H9 (cell line): ENCODE measurements at regions not wholly inside any gene's neighbourhood (a gene's known extent, or its start where the extent isn't known, plus 50 kb on each side); places are given as distances from the start of the nearest gene placed in this dataset.

ENCODE experiments used
- DNase-seq: peaks from one replicate; pipeline ENCODE4 v3.0.0-alpha.2; 2017
- H2AFZ ChIP-seq: one replicate; pipeline ENCODE4 v1.6.1; 2013; ENCODE audit warnings: mild to moderate bottlenecking, low read length, control low read depth, moderate library complexity
- H2AK5ac ChIP-seq: 2 replicates; pipeline ENCODE4 v1.6.1; 2013; ENCODE audit warnings: low read length, control low read depth, mixed read lengths; ENCODE audit not compliant: insufficient read length
- H2BK120ac ChIP-seq: one replicate; pipeline ENCODE4 v1.6.1; 2013; ENCODE audit warnings: low read depth, mild to moderate bottlenecking, low read length, control low read depth, inconsistent platforms; ENCODE audit not compliant: poor library complexity, severe bottlenecking
- H2BK12ac ChIP-seq: 2 replicates; pipeline ENCODE4 v1.6.1; 2013; ENCODE audit warnings: low read length, control low read depth, mixed read lengths, low read depth; ENCODE audit not compliant: insufficient read length
- H2BK15ac ChIP-seq: 2 replicates; pipeline ENCODE4 v1.6.1; 2013; ENCODE audit warnings: low read depth, low read length, control low read depth
- H2BK20ac ChIP-seq: one replicate; pipeline ENCODE4 v1.6.1; 2013; ENCODE audit warnings: low read depth, mild to moderate bottlenecking, low read length, control low read depth, inconsistent platforms; ENCODE audit not compliant: poor library complexity, severe bottlenecking
- H2BK5ac ChIP-seq: 2 replicates; pipeline ENCODE4 v1.6.1; 2013; ENCODE audit warnings: low read length, control low read depth, mixed read lengths; ENCODE audit not compliant: insufficient read length
- H3K14ac ChIP-seq: 2 replicates; pipeline ENCODE4 v1.6.1; 2013; ENCODE audit warnings: low read length, control low read depth; ENCODE audit not compliant: insufficient read depth
- H3K18ac ChIP-seq: 2 replicates; pipeline ENCODE4 v1.6.1; 2013; ENCODE audit warnings: low read depth, mild to moderate bottlenecking, mixed read lengths, low read length, control low read depth; ENCODE audit not compliant: insufficient read length
- H3K23ac ChIP-seq: 2 replicates; pipeline ENCODE4 v1.6.1; 2013; ENCODE audit warnings: low read length, control low read depth, mixed read lengths, low read depth; ENCODE audit not compliant: insufficient read length
- H3K23me2 ChIP-seq: 2 replicates; pipeline ENCODE4 v1.6.1; 2013; ENCODE audit warnings: low read depth, mild to moderate bottlenecking, mixed read lengths, low read length, control low read depth; ENCODE audit not compliant: insufficient read length, poor library complexity, severe bottlenecking
- H3K27ac ChIP-seq: 2 replicates; pipeline ENCODE4 v1.5.1; 2013; ENCODE audit warnings: low read length, control low read depth, mixed read lengths, low read depth; ENCODE audit not compliant: insufficient read length
- H3K27me3 ChIP-seq: 2 replicates; pipeline ENCODE4 v1.6.1; 2013; ENCODE audit warnings: low read length, control low read depth, inconsistent platforms; ENCODE audit not compliant: insufficient read depth
- H3K4ac ChIP-seq: 2 replicates; pipeline ENCODE4 v1.6.1; 2013; ENCODE audit warnings: low read depth, mild to moderate bottlenecking, control low read depth, inconsistent platforms, low read length, moderate library complexity
- H3K4me1 ChIP-seq: 2 replicates; pipeline ENCODE4 v1.6.1; 2013; ENCODE audit warnings: low read length, control low read depth, inconsistent platforms; ENCODE audit not compliant: insufficient read depth
- H3K4me2 ChIP-seq: 2 replicates; pipeline ENCODE4 v1.6.1; 2013; ENCODE audit warnings: low read length, control low read depth, mixed read lengths; ENCODE audit not compliant: insufficient read length, insufficient read depth
- H3K56ac ChIP-seq: 2 replicates; pipeline ENCODE4 v1.6.1; 2013; ENCODE audit warnings: low read depth, mild to moderate bottlenecking, mixed read lengths, low read length, control low read depth; ENCODE audit not compliant: insufficient read length
- H3K79me1 ChIP-seq: 2 replicates; pipeline ENCODE4 v1.6.1; 2013; ENCODE audit warnings: low read depth, mild to moderate bottlenecking, moderate library complexity, low read length, control low read depth, inconsistent platforms; ENCODE audit not compliant: insufficient read depth, poor library complexity, severe bottlenecking
- H3K79me2 ChIP-seq: 2 replicates; pipeline ENCODE4 v1.6.1; 2013; ENCODE audit warnings: low read length, control low read depth, inconsistent platforms; ENCODE audit not compliant: insufficient read depth
- H3K9ac ChIP-seq: 2 replicates; pipeline ENCODE4 v1.6.1; 2013; ENCODE audit warnings: low read length, control low read depth, mixed read lengths; ENCODE audit not compliant: insufficient read length; ENCODE audit errors: extremely low read depth
- H3K9me3 ChIP-seq: one replicate; pipeline ENCODE4 v1.6.1; 2013; ENCODE audit warnings: low read depth, low read length, inconsistent platforms; ENCODE audit not compliant: control insufficient read depth
- H3T11ph ChIP-seq: one replicate; pipeline ENCODE4 v1.6.1; 2013; ENCODE audit warnings: mild to moderate bottlenecking, low read length, control low read depth, inconsistent platforms
- H4K20me1 ChIP-seq: one replicate; pipeline ENCODE4 v1.6.1; 2013; ENCODE audit not compliant: control insufficient read depth, insufficient read length, insufficient read depth
- H4K5ac ChIP-seq: 2 replicates; pipeline ENCODE4 v1.6.1; 2013; ENCODE audit warnings: low read depth, mild to moderate bottlenecking, mixed read lengths, low read length, control low read depth; ENCODE audit not compliant: insufficient read length
- H4K8ac ChIP-seq: replicated peaks from 2 replicates; pipeline ENCODE4 v1.6.1; 2013; ENCODE audit warnings: low read length, control low read depth, mixed read lengths, low read depth; ENCODE audit not compliant: insufficient read length
- H4K91ac ChIP-seq: 2 replicates; pipeline ENCODE4 v1.6.1; 2013; ENCODE audit warnings: low read depth, mild to moderate bottlenecking, moderate library complexity, mixed read lengths, low read length, control low read depth; ENCODE audit not compliant: insufficient read length
- H3K27ac Mint-ChIP-seq, 3 experiments: 2 replicates in 2 of 3; 3 replicates in 1 of 3; pipeline ENCODE4 v1.8.0; 2020 to 2021; ENCODE audit warnings: mixed read lengths in 3 of 3, mild to moderate bottlenecking in 1 of 3, moderate library complexity in 1 of 3
- H3K27me3 Mint-ChIP-seq: 2 replicates; pipeline ENCODE4 v1.8.0; 2021; ENCODE audit warnings: low read depth, mild to moderate bottlenecking, moderate library complexity, mixed read lengths
- H3K36me3 Mint-ChIP-seq, 3 experiments: 2 replicates in 2 of 3; 3 replicates in 1 of 3; pipeline ENCODE4 v1.8.0; 2020 to 2021; ENCODE audit warnings: low read depth in 3 of 3, mixed read lengths in 3 of 3; ENCODE audit not compliant: insufficient read depth in 1 of 3
- H3K4me1 Mint-ChIP-seq, 2 experiments: 2 replicates each; pipeline ENCODE4 v1.8.0; 2020; ENCODE audit warnings: mixed read lengths in 2 of 2
- H3K4me3 Mint-ChIP-seq, 2 experiments: 2 replicates in 1 of 2; 3 replicates in 1 of 2; pipeline ENCODE4 v1.8.0; 2020 to 2021; ENCODE audit warnings: mild to moderate bottlenecking in 2 of 2, mixed read lengths in 2 of 2, moderate library complexity in 1 of 2
- H3K9me3 Mint-ChIP-seq, 2 experiments: 2 replicates in 1 of 2; 3 replicates in 1 of 2; pipeline ENCODE4 v1.8.0; 2020; ENCODE audit warnings: mild to moderate bottlenecking in 2 of 2, mixed read lengths in 2 of 2, moderate library complexity in 1 of 2
- WGBS: extraction: QIAGEN DNeasy Blood & Tissue Kit; methylation state at CpG from one replicate; pipeline ENCODE4 v1.1.7; 2013; ENCODE audit warnings: missing lambda C conversion rate, low lambda C conversion rate, mixed read lengths; ENCODE audit not compliant: insufficient read length; ENCODE audit errors: extremely low coverage; 5-methylcytosine and 5-hydroxymethylcytosine counted together
- TF ChIP-seq, protein P1 (sequence below): fragments of 200-600 bp; sonication (generic); conservative IDR thresholded peaks from 3 replicates; pipeline ENCODE4 v1.8.0; 2021; ENCODE audit warnings: antibody characterized with exemption, mild to moderate bottlenecking

GRCh38 chr16:10322723-10323527, 62.9 kb upstream of the ATF7IP2 start:
- Histone ChIP-seq H3K79me1 (no peaks in the 10 kb centered on the region), H2BK20ac (no peak overlapping the region), H3K27ac (no peak overlapping the region), H2BK15ac (no peak overlapping the region), H3K23me2 (no peaks in the 10 kb centered on the region), H4K91ac (no peak overlapping the region), H2BK5ac (no peak overlapping the region), H3T11ph (no peak overlapping the region), H3K9me3 (no peaks in the 10 kb centered on the region), H3K9ac (no peak overlapping the region), H4K20me1 (no peaks in the 10 kb centered on the region), H3K18ac (no peak overlapping the region), H2AFZ (no peak overlapping the region), H2AK5ac (no peak overlapping the region), H3K79me2 (no peaks in the 10 kb centered on the region), H3K27me3 (no peaks in the 10 kb centered on the region), H2BK12ac (no peak overlapping the region), H4K8ac (no peak overlapping the region), H2BK120ac (no peak overlapping the region), H3K23ac (no peak overlapping the region), H3K4me2 (no peak overlapping the region), H3K4ac (no peak overlapping the region), H3K4me1 (no peaks in the 10 kb centered on the region), H3K14ac (no peak overlapping the region), H4K5ac (no peak overlapping the region), H3K56ac (no peak overlapping the region)
- Mint-ChIP-seq H3K4me1 (no peaks in the 10 kb centered on the region), H3K36me3 (no peaks in the 10 kb centered on the region), H3K4me3 (no peak overlapping the region), H3K27me3 (no peaks in the 10 kb centered on the region), H3K27ac (no peak overlapping the region; a peak in 1 of 7 replicates), H3K9me3 (no peaks in the 10 kb centered on the region; a peak in 1 of 5 replicates)
- WGBS = no CpG with 5 or more reads among the region's 8 CpGs
- TF ChIP-seq, protein P1, sequence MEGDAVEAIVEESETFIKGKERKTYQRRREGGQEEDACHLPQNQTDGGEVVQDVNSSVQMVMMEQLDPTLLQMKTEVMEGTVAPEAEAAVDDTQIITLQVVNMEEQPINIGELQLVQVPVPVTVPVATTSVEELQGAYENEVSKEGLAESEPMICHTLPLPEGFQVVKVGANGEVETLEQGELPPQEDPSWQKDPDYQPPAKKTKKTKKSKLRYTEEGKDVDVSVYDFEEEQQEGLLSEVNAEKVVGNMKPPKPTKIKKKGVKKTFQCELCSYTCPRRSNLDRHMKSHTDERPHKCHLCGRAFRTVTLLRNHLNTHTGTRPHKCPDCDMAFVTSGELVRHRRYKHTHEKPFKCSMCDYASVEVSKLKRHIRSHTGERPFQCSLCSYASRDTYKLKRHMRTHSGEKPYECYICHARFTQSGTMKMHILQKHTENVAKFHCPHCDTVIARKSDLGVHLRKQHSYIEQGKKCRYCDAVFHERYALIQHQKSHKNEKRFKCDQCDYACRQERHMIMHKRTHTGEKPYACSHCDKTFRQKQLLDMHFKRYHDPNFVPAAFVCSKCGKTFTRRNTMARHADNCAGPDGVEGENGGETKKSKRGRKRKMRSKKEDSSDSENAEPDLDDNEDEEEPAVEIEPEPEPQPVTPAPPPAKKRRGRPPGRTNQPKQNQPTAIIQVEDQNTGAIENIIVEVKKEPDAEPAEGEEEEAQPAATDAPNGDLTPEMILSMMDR = no peak
- DNase-seq = no peak
